A549 (cell line): ENCODE measurements at regions not wholly inside any gene's neighbourhood (a gene's known extent, or its start where the extent isn't known, plus 50 kb on each side); places are given as distances from the start of the nearest gene placed in this dataset.

Experiments used
- ATAC-seq, 2 experiments: fragments of 200-7000 bp in 1 of 2; fragments of >200 bp in 1 of 2; cut with Nextera tagmentation in 1 of 2; cut with Tn5 transposase in 1 of 2; 3 replicates each; pipeline versions ENCODE4 v1.8.0 to v1.9.1; 2018 to 2020; ENCODE audit warnings: mild to moderate bottlenecking in 1 of 2, moderate library complexity in 1 of 2
- CTCF ChIA-PET: fragments of 300-600 bp; sonication (Branson Sonifier 250); formaldehyde crosslinking; extraction: SDS; loops from one replicate; lab custom pipeline; 2021; ENCODE audit warnings: antibody characterized with exemption, inconsistent platforms; lab: Yijun Ruan, JAX
- POLR2A ChIA-PET: fragments of 350-600 bp; formaldehyde crosslinking; extraction: SDS; loops from one replicate; lab custom pipeline; 2021; ENCODE audit warnings: antibody characterized with exemption, inconsistent platforms; lab: Yijun Ruan, JAX
- DNase-seq, 2 experiments: peaks; one replicate each; pipeline versions ENCODE4 v3.0.0 to v3.0.0-alpha.2; 2011 to 2016; ENCODE audit warnings: low read depth in 1 of 2, low spot score in 1 of 2
- FAIRE-seq: peaks from 2 replicates; lab custom pipeline; 2011; peaks lifted over from hg19 to GRCh38; lab: Jason Lieb, UNC
- H3K27ac ChIP-seq, 2 experiments: fragments of >200 bp; sonication (Bioruptor Twin); formaldehyde crosslinking; 3 replicates each; pipeline ENCODE4 v1.5.1; 2016 to 2017
- H3K4me1 ChIP-seq: fragments of >200 bp; sonication (Bioruptor Twin); formaldehyde crosslinking; 3 replicates; pipeline ENCODE4 v1.6.1; 2016
- H3K4me2 ChIP-seq: fragments of >200 bp; sonication (Bioruptor Twin); formaldehyde crosslinking; 3 replicates; pipeline ENCODE4 v1.6.1; 2016
- H3K4me3 ChIP-seq: fragments of >200 bp; sonication (Bioruptor Twin); formaldehyde crosslinking; 3 replicates; pipeline ENCODE4 v1.5.1; 2016
- H3K9me3 ChIP-seq: fragments of >200 bp; sonication (Bioruptor Twin); formaldehyde crosslinking; 3 replicates; pipeline ENCODE4 v1.6.1; 2016
- CBX2 ChIP-seq: fragments of 200-600 bp; sonication (generic); IDR thresholded peaks from 2 replicates; pipeline ENCODE4 v1.6.1; 2016; ENCODE audit warnings: low read depth, mild to moderate bottlenecking, borderline replicate concordance
- CBX8 ChIP-seq: fragments of 200-600 bp; sonication (generic); IDR thresholded peaks from 2 replicates; pipeline ENCODE4 v1.6.1; 2016
- CHD2 ChIP-seq: fragments of 150-350 bp; IDR thresholded peaks from 2 replicates; pipeline ENCODE4 v1.6.1; 2014; ENCODE audit warnings: low read length; ENCODE audit not compliant: partially characterized antibody
- CHD4 ChIP-seq: fragments of 200-600 bp; sonication (generic); IDR thresholded peaks from 2 replicates; pipeline ENCODE4 v1.6.1; 2016; ENCODE audit warnings: antibody characterized with exemption, mild to moderate bottlenecking, borderline replicate concordance
- CTCF ChIP-seq: fragments of >200 bp; sonication (Bioruptor Twin); formaldehyde crosslinking; IDR thresholded peaks from 3 replicates; pipeline ENCODE4 v1.5.1; 2016
- EHF ChIP-seq: fragments of 250-450 bp; sonication (Bioruptor Pico); IDR thresholded peaks from 2 replicates; pipeline ENCODE4 v1.5.0; 2020; ENCODE audit warnings: mild to moderate bottlenecking
- EP300 ChIP-seq, 2 experiments: fragments of >200 bp; sonication (Bioruptor Twin); formaldehyde crosslinking; IDR thresholded peaks; 2 replicates in 1 of 2; 3 replicates in 1 of 2; pipeline ENCODE4 v1.6.1; 2016 to 2017
- FOSB ChIP-seq: fragments of 250-450 bp; sonication (Bioruptor Pico); IDR thresholded peaks from 2 replicates; pipeline ENCODE4 v1.5.0; 2020; ENCODE audit warnings: mild to moderate bottlenecking, moderate library complexity
- FOSL2 ChIP-seq, 2 experiments: fragments of 450-650 bp in 1 of 2; fragments of >200 bp in 1 of 2; sonication (Bioruptor Twin) in 1 of 2; formaldehyde crosslinking; IDR thresholded peaks; 2 replicates each; pipeline versions ENCODE4 v1.5.0 to v1.6.1; 2016 to 2020; ENCODE audit warnings: mild to moderate bottlenecking in 1 of 2, moderate library complexity in 1 of 2
- FOXS1 ChIP-seq: fragments of 250-450 bp; sonication (Bioruptor Pico); IDR thresholded peaks from 2 replicates; pipeline ENCODE4 v1.5.0; 2020; ENCODE audit warnings: mild to moderate bottlenecking, moderate library complexity
- HDAC2 ChIP-seq: fragments of 200-600 bp; sonication (generic); IDR thresholded peaks from 2 replicates; pipeline ENCODE4 v1.6.1; 2016
- HOXB13 ChIP-seq: fragments of 250-450 bp; sonication (Bioruptor Pico); IDR thresholded peaks from 2 replicates; pipeline ENCODE4 v1.5.0; 2020; ENCODE audit warnings: low read depth, mild to moderate bottlenecking, moderate library complexity
- JUN ChIP-seq, 2 experiments: fragments of >200 bp; sonication (Bioruptor Twin); formaldehyde crosslinking; IDR thresholded peaks; 2 replicates in 1 of 2; 3 replicates in 1 of 2; pipeline ENCODE4 v1.6.1; 2016 to 2017
- MAZ ChIP-seq: fragments of 150-350 bp; IDR thresholded peaks from 2 replicates; pipeline ENCODE4 v1.6.1; 2014; ENCODE audit warnings: antibody characterized with exemption, low read depth, low read length, borderline replicate concordance
- NFE2L2 ChIP-seq: fragments of 150-350 bp; conservative IDR thresholded peaks from 2 replicates; pipeline ENCODE4 v1.6.1; 2014; ENCODE audit warnings: low read length
- NPAS2 ChIP-seq: fragments of 250-450 bp; sonication (Bioruptor Pico); IDR thresholded peaks from 2 replicates; pipeline ENCODE4 v1.8.0; 2022; ENCODE audit warnings: mild to moderate bottlenecking, moderate library complexity, borderline replicate concordance
- PBX3 ChIP-seq: IDR thresholded peaks from 2 replicates; pipeline ENCODE4 v1.6.1; 2012
- PHF8 ChIP-seq: fragments of 200-600 bp; sonication (generic); IDR thresholded peaks from 2 replicates; pipeline ENCODE4 v1.6.1; 2016; ENCODE audit warnings: low read depth, mild to moderate bottlenecking, antibody characterized with exemption, moderate library complexity, borderline replicate concordance
- RCOR1 ChIP-seq: fragments of 150-350 bp; IDR thresholded peaks from 2 replicates; pipeline ENCODE4 v1.6.1; 2014; ENCODE audit warnings: antibody characterized with exemption, low read length, low read depth
- RFX5 ChIP-seq: fragments of 450-650 bp; IDR thresholded peaks from 2 replicates; pipeline ENCODE4 v1.7.1; 2014; ENCODE audit warnings: antibody characterized with exemption, mild to moderate bottlenecking, moderate library complexity
- SREBF2 ChIP-seq: fragments of 450-650 bp; IDR thresholded peaks from 2 replicates; pipeline ENCODE4 v1.6.1; 2014; ENCODE audit warnings: mild to moderate bottlenecking, moderate library complexity
- TFCP2L1 ChIP-seq: fragments of 250-450 bp; sonication (Bioruptor Pico); IDR thresholded peaks from 2 replicates; pipeline ENCODE4 v1.5.0; 2021; ENCODE audit warnings: mild to moderate bottlenecking
- TP53 ChIP-seq: fragments of 250-450 bp; sonication (Bioruptor Pico); IDR thresholded peaks from 2 replicates; pipeline ENCODE4 v1.5.0; 2021; ENCODE audit warnings: mild to moderate bottlenecking, moderate library complexity
- USF2 ChIP-seq: fragments of 450-650 bp; IDR thresholded peaks from 2 replicates; pipeline ENCODE4 v1.6.1; 2014; ENCODE audit warnings: antibody characterized with exemption
- ZC3H11A ChIP-seq: fragments of 450-650 bp; IDR thresholded peaks from 2 replicates; pipeline ENCODE4 v1.6.1; 2014; ENCODE audit warnings: antibody characterized with exemption, mild to moderate bottlenecking
- ZNF302 ChIP-seq: fragments of 250-450 bp; sonication (Bioruptor Pico); IDR thresholded peaks from 2 replicates; pipeline ENCODE4 v1.9.0; 2021; ENCODE audit warnings: inconsistent platforms, mild to moderate bottlenecking, moderate library complexity
- ZSCAN20 ChIP-seq: fragments of 250-450 bp; sonication (Bioruptor Pico); IDR thresholded peaks from 2 replicates; pipeline ENCODE4 v1.8.0; 2022; ENCODE audit warnings: mild to moderate bottlenecking, moderate library complexity
- WGBS: methylation state at CpG from one replicate; pipeline ENCODE4 v1.1.6; 2017; ENCODE audit errors: missing lambda C conversion rate; 5-methylcytosine and 5-hydroxymethylcytosine counted together

- TF ChIP-seq TFCP2L1 (no peak), MAZ (no peak), HDAC2 (no peak), HOXB13 (CRISPR knock-in tag) (no peak), ZSCAN20 (no peak), RCOR1 (no peak), CTCF (no peak), ZC3H11A (no peak), TP53 (CRISPR knock-in tag) (no peak), EP300 (IDR thresholded peaks at IDR 0.05) (no peak), CHD4 (no peak), FOSL2 (IDR thresholded peaks at IDR 0.05) (no peak), FOSL2 (CRISPR knock-in tag; IDR thresholded peaks at IDR 0.05) (no peak), NPAS2 (CRISPR knock-in tag) (no peak), JUN (IDR thresholded peaks at IDR 0.05) (no peak), ZNF302 (CRISPR knock-in tag) (no peak), NFE2L2 (no peak), RFX5 (no peak), SREBF2 (no peak)
- TF ChIP-seq, all 56 proteins: peak for 0
- H3K4me2 ChIP-seq, result no peak overlapping the region
- no peaks in the 10 kb centered on the region for H3K4me1 ChIP-seq
- H3K27ac ChIP-seq, result no peak overlapping the region
- no peak overlapping the region for H3K4me3 ChIP-seq
- WGBS, result 35% methylated on average over 3 of the region's 3 CpGs
- ATAC-seq (no peak), DNase-seq (no peak), FAIRE-seq (no peak)
- ChIA-PET POLR2A (no interaction called here), CTCF (interaction anchor here (1.2 to 1.5 kb wide), 2 partner anchors 10 to 50 kb away, joined by 3 to 5 read pairs; no protein-coding TSS in a partner anchor)
- H3K9me3 ChIP-seq, result no peaks in the 10 kb centered on the region
Observed at GRCh38 chr1:172775606-172776005, 116.7 kb downstream of the FASLG start.

- no peak for FAIRE-seq
- WGBS, result 57% methylated on average over 6 of the region's 6 CpGs
- POLR2A ChIA-PET, result no interaction called here
Observed at GRCh38 chr1:172776071-172776470, 117.2 kb downstream of the FASLG start.

GRCh38 chr1:172777767-172778166 is 118.9 kb downstream of the FASLG start:
- TF ChIP-seq USF2 (no peak), PBX3 (no peak), SREBF2 (no peak), ZNF302 (CRISPR knock-in tag) (no peak), EHF (no peak), FOSB (CRISPR knock-in tag) (no peak), CBX8 (no peak), CTCF (no peak)
- TF ChIP-seq, all 56 proteins: peak for 0
- WGBS, result 60% methylated on average over 3 of the region's 3 CpGs
- Histone ChIP-seq H3K4me1 (no peaks in the 10 kb centered on the region), H3K27ac (no peak overlapping the region), H3K4me2 (no peak overlapping the region), H3K4me3 (no peak overlapping the region), H3K9me3 (peaks cover 2% of the 10 kb centered on the region; the same call in 2 of the 3 replicates)
- ChIA-PET CTCF (interaction anchor here (1.5 to 2.5 kb wide), 2 partner anchors 33 to 425 kb away, joined by 6 to 7 read pairs; no protein-coding TSS in a partner anchor), POLR2A (no interaction called here)
- DNase-seq, result no peak
- no peak for ATAC-seq
- FAIRE-seq, result no peak

More at GRCh38 chr1:172776071-172776470, 117.2 kb downstream of the FASLG start:
- no peak for DNase-seq
- H3K9me3 ChIP-seq, result no peaks in the 10 kb centered on the region
- ATAC-seq, result no peak
- H3K4me2 ChIP-seq, result no peak overlapping the region
- H3K27ac ChIP-seq, result no peak overlapping the region
- no peaks in the 10 kb centered on the region for H3K4me1 ChIP-seq
- no peak overlapping the region for H3K4me3 ChIP-seq
- CTCF ChIA-PET, result interaction anchor here (1.2 kb wide), 1 partner anchor 50 kb away, joined by 3 read pairs; no protein-coding TSS in a partner anchor
- TF ChIP-seq CHD2, result no peak
- no peak for TF ChIP-seq FOXS1 (CRISPR knock-in tag)
- TF ChIP-seq CBX2, result no peak
- TF ChIP-seq TP53 (CRISPR knock-in tag), result no peak
- TF ChIP-seq PHF8, result no peak
